GM12878 (cell line): ENCODE measurements at regions not wholly inside any gene's neighbourhood (a gene's known extent, or its start where the extent isn't known, plus 50 kb on each side); places are given as distances from the start of the nearest gene placed in this dataset.

Experiments
- ATAC-seq: fragments of 200-7000 bp; cut with Tn5 transposase; 3 replicates; pipeline ENCODE4 v1.9.1; 2020; ENCODE audit warnings: mild to moderate bottlenecking, moderate library complexity
- BruUV-seq: library from RNA; stranded (reverse); fragments of 400-500 nt; replicated peaks from 2 replicates; lab custom pipeline; 2021; lab: Mats Ljungman, UMichigan
- CTCF ChIA-PET: fragments of 300-600 bp; sonication (Branson Sonifier 250); formaldehyde crosslinking; extraction: SDS; loops from one replicate; lab custom pipeline; 2021; ENCODE audit warnings: inconsistent platforms; lab: Yijun Ruan, JAX
- POLR2A ChIA-PET: fragments of 350-600 bp; formaldehyde crosslinking; extraction: SDS; loops from one replicate; lab custom pipeline; 2021; ENCODE audit warnings: inconsistent platforms; lab: Charles Lee
- RAD21 ChIA-PET: fragments of 300-600 bp; sonication (Branson Sonifier 250); formaldehyde crosslinking; loops from one replicate; lab custom pipeline; 2023; ENCODE audit warnings: antibody characterized with exemption; ENCODE audit not compliant: unreplicated experiment; lab: Charles Lee
- SMC1A ChIA-PET: fragments of 300-600 bp; sonication (Branson Sonifier 250); formaldehyde crosslinking; loops from one replicate; lab custom pipeline; 2023; ENCODE audit not compliant: unreplicated experiment, uncharacterized antibody; lab: Charles Lee
- DNase-seq: peaks from one replicate; pipeline ENCODE4 v3.0.0-alpha.2; 2011; ENCODE audit warnings: low read depth, low spot score
- FAIRE-seq: peaks from 3 replicates; lab custom pipeline; 2011; peaks lifted over from hg19 to GRCh38; lab: Jason Lieb, UNC
- H2AFZ ChIP-seq: 2 replicates; pipeline ENCODE4 v1.6.0; 2011; ENCODE audit warnings: low read depth, low read length, control low read depth; ENCODE audit not compliant: control insufficient read depth
- H3K27ac ChIP-seq: 2 replicates; pipeline ENCODE4 v1.5.1; 2011; ENCODE audit warnings: control low read depth; ENCODE audit not compliant: control insufficient read depth, insufficient read depth
- H3K27me3 ChIP-seq, 2 experiments: replicated peaks in 1 of 2; 2 replicates each; pipeline versions ENCODE4 v1.6.0 to v1.6.1; 2011; ENCODE audit warnings: low read length in 1 of 2; ENCODE audit not compliant: control insufficient read depth in 2 of 2, insufficient read depth in 2 of 2
- H3K36me3 ChIP-seq, 2 experiments: 2 replicates each; pipeline ENCODE4 v1.5.1; 2011; ENCODE audit warnings: low read length in 1 of 2; ENCODE audit not compliant: control insufficient read depth in 2 of 2, insufficient read depth in 2 of 2
- H3K4me1 ChIP-seq: 2 replicates; pipeline ENCODE4 v1.6.1; 2011; ENCODE audit warnings: mild to moderate bottlenecking, low read length, moderate library complexity, mixed read lengths; ENCODE audit not compliant: control insufficient read depth, insufficient read depth
- H3K4me2 ChIP-seq: 2 replicates; pipeline ENCODE4 v1.6.0; 2011; ENCODE audit warnings: control low read depth; ENCODE audit not compliant: control insufficient read depth, insufficient read depth
- H3K4me3 ChIP-seq: fragments of 200-600 bp; sonication (generic); 2 replicates; pipeline ENCODE4 v1.5.1; 2016
- H3K79me2 ChIP-seq: 2 replicates; pipeline ENCODE4 v1.6.0; 2011; ENCODE audit warnings: low read length; ENCODE audit not compliant: control insufficient read depth, insufficient read depth
- H3K9ac ChIP-seq: 2 replicates; pipeline ENCODE4 v1.8.0; 2011; ENCODE audit warnings: low read length, control low read depth, mixed read lengths; ENCODE audit not compliant: control insufficient read depth, insufficient read depth
- H3K9me3 ChIP-seq: replicated peaks from 3 replicates; pipeline ENCODE4 v1.5.1; 2011; ENCODE audit warnings: mild to moderate bottlenecking, low read length; ENCODE audit not compliant: control insufficient read depth, insufficient read depth
- H4K20me1 ChIP-seq: 2 replicates; pipeline ENCODE4 v1.6.0; 2011; ENCODE audit not compliant: control insufficient read depth, insufficient read depth
- BHLHE40 ChIP-seq, 2 experiments: fragments of 450-650 bp in 1 of 2; IDR thresholded peaks; 2 replicates each; pipeline ENCODE4 v1.6.1; 2011 to 2017; ENCODE audit warnings: low read depth in 2 of 2, borderline replicate concordance in 1 of 2, improper control_type of control experiment in 1 of 2, low read length in 1 of 2, mild to moderate bottlenecking in 1 of 2
- HDGF ChIP-seq: fragments of 450-650 bp; IDR thresholded peaks from 2 replicates; pipeline ENCODE4 v1.6.1; 2016; ENCODE audit warnings: antibody characterized with exemption
- NFIC ChIP-seq: IDR thresholded peaks from 2 replicates; pipeline ENCODE4 v1.6.1; 2012; ENCODE audit warnings: low read depth, mild to moderate bottlenecking, inconsistent platforms, low read length, moderate library complexity
- POLR2AphosphoS2 ChIP-seq: IDR thresholded peaks from 2 replicates; pipeline ENCODE4 v1.6.1; 2011; ENCODE audit warnings: low read depth, mild to moderate bottlenecking, low read length, improper control_type of control experiment, moderate library complexity
- POLR2AphosphoS5 ChIP-seq: IDR thresholded peaks from 2 replicates; pipeline ENCODE4 v1.6.1; 2011; ENCODE audit warnings: mild to moderate bottlenecking, low read length, inconsistent platforms
- SUZ12 ChIP-seq: fragments of 200-600 bp; sonication (generic); IDR thresholded peaks from one replicate; pipeline ENCODE4 v1.6.1; 2018; ENCODE audit warnings: antibody characterized with exemption, mild to moderate bottlenecking; ENCODE audit not compliant: unreplicated experiment
- TCF3 ChIP-seq: IDR thresholded peaks from 2 replicates; pipeline ENCODE4 v1.6.1; 2012; ENCODE audit warnings: low read depth, mild to moderate bottlenecking, low read length, borderline replicate concordance; ENCODE audit not compliant: insufficient read depth
- WGBS: methylation state at CpG from one replicate; pipeline ENCODE4 v1.1.6; 2016; ENCODE audit warnings: low lambda C conversion rate; ENCODE audit not compliant: insufficient replicate concordance, insufficient coverage; ENCODE audit errors: missing lambda C conversion rate; 5-methylcytosine and 5-hydroxymethylcytosine counted together
- in situ Hi-C: fragments of 300-500 bp; cut with MboI; formaldehyde crosslinking; loops from 9 replicates; pipeline ENCODE4 v1.14.3; 2018; ENCODE audit warnings: mixed read lengths
- intact Hi-C: fragments of 100-400 bp; cut with micrococcal nuclease; formaldehyde crosslinking; loops from one replicate; pipeline ENCODE4 v1.14.2; 2022; ENCODE audit not compliant: unreplicated experiment
- TF ChIP-seq, protein P1 (sequence below): IDR thresholded peaks from 2 replicates; pipeline ENCODE4 v1.6.1; 2012; ENCODE audit warnings: improper control_type of control experiment, low read depth, low read length; ENCODE audit not compliant: insufficient replicate concordance

DNA sequence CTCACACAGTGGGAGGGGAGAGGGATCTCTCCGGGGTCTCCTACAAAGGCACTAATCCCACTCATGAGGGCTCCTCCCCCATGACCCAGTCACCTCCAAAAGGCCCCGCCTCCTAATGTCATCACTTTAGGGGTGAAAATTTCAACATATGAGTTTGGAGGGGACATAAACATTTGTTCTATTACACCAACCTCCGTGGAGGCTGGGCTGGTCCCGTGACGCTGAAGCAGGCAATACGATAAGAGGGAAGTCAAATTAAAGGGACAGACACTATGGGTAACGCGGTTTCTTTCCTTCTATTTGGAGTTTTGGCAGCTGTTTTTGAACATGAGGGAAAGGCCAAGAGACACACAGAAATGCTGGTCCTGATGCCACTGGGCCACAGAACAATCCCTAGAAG, 175.7 kb upstream of the VASH1 start:
- ChIA-PET SMC1A (interaction anchor here (0.9 kb wide), 1 partner anchor 34 kb away, joined by 3 read pairs; no protein-coding TSS in a partner anchor), RAD21 (no interaction called here), POLR2A (no interaction called here), CTCF (interaction anchor here (1.4 kb wide), 1 partner anchor 61 kb away, joined by 3 read pairs; no protein-coding TSS in a partner anchor)
- intact Hi-C loops (no loop called here), in situ Hi-C loops (no loop called here)
- Histone ChIP-seq H3K36me3 (no peaks in the 10 kb centered on the region), H3K9ac (no peak overlapping the region), H3K4me1 (no peaks in the 10 kb centered on the region), H3K4me3 (no peak overlapping the region), H3K9me3 (no peaks in the 10 kb centered on the region), H3K4me2 (no peak overlapping the region), H2AFZ (no peak overlapping the region), H3K27me3 (no peaks in the 10 kb centered on the region; a peak in 1 of 4 replicates), H3K79me2 (no peaks in the 10 kb centered on the region), H3K27ac (no peak overlapping the region), H4K20me1 (no peaks in the 10 kb centered on the region)
- no peak for DNase-seq
- no peak for TF ChIP-seq SUZ12
- TF ChIP-seq, protein P1, sequence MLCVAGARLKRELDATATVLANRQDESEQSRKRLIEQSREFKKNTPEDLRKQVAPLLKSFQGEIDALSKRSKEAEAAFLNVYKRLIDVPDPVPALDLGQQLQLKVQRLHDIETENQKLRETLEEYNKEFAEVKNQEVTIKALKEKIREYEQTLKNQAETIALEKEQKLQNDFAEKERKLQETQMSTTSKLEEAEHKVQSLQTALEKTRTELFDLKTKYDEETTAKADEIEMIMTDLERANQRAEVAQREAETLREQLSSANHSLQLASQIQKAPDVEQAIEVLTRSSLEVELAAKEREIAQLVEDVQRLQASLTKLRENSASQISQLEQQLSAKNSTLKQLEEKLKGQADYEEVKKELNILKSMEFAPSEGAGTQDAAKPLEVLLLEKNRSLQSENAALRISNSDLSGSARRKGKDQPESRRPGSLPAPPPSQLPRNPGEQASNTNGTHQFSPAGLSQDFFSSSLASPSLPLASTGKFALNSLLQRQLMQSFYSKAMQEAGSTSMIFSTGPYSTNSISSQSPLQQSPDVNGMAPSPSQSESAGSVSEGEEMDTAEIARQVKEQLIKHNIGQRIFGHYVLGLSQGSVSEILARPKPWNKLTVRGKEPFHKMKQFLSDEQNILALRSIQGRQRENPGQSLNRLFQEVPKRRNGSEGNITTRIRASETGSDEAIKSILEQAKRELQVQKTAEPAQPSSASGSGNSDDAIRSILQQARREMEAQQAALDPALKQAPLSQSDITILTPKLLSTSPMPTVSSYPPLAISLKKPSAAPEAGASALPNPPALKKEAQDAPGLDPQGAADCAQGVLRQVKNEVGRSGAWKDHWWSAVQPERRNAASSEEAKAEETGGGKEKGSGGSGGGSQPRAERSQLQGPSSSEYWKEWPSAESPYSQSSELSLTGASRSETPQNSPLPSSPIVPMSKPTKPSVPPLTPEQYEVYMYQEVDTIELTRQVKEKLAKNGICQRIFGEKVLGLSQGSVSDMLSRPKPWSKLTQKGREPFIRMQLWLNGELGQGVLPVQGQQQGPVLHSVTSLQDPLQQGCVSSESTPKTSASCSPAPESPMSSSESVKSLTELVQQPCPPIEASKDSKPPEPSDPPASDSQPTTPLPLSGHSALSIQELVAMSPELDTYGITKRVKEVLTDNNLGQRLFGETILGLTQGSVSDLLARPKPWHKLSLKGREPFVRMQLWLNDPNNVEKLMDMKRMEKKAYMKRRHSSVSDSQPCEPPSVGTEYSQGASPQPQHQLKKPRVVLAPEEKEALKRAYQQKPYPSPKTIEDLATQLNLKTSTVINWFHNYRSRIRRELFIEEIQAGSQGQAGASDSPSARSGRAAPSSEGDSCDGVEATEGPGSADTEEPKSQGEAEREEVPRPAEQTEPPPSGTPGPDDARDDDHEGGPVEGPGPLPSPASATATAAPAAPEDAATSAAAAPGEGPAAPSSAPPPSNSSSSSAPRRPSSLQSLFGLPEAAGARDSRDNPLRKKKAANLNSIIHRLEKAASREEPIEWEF: no peak
- no peak for TF ChIP-seq HDGF
- no peak for TF ChIP-seq BHLHE40 (IDR thresholded peaks at IDR 0.05; ENCODE audit: borderline replicate concordance in 1 of 2, low read depth in 2 of 2, low read length in 1 of 2)
- TF ChIP-seq NFIC: no peak
- TF ChIP-seq POLR2AphosphoS5: no peak
- no peak for TF ChIP-seq TCF3
- TF ChIP-seq POLR2AphosphoS2: no peak
- no TSS peak for BruUV-seq
- no peak for FAIRE-seq
- 48% methylated on average over 8 of the region's 8 CpGs for WGBS
- no peak for ATAC-seq
